HG03565 (cell line): ENCODE measurements at regions not wholly inside any gene's neighbourhood (a gene's known extent, or its start where the extent isn't known, plus 50 kb on each side); places are given as distances from the start of the nearest gene placed in this dataset.

Source experiments
- ATAC-seq: cut with Tn5 transposase; IDR thresholded peaks from one replicate; pipeline ENCODE4 v1.9.1; 2021; ENCODE audit warnings: mild to moderate bottlenecking, moderate library complexity; ENCODE audit not compliant: unreplicated experiment

DNA sequence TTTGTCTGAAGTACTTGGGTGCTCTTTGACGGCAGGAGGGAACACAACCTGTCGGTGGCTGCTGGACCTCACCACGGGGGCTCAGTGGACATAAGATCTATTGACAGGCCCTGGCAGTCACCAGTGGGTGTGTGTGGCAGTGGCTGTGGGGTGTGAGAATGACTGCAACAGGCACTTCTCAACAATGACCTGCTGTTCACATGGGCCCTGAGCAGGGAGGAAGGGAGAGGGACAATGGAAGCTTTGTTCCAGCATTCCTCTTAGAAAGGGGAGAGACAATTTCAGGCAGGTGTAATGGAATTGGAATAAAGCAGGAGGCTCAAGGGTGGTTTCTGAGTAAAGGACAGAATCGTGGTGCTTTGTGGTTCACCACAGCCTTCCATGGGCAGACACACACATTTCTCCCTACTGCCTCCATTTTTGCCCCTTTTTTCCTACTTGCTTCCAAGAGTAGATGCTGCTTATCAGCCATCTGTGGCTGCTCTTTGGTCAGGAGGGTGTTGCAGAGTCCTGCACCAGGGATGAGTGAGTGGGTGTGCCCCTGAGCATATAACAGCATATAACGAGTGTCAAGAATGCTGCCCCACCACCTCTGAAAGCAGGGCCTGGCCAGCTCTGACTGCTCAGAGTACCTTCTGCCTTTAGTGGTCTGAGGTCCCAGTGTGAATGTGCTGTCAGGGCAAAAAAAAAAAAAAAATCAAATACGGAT is 267.7 kb downstream of the RASSF9 start:
- no peak for ATAC-seq

- no peak for ATAC-seq
Measured at GRCh38 chr12:85569261-85569660, 266.9 kb downstream of the RASSF9 start.

- no peak for ATAC-seq
Measured at GRCh38 chr12:85572956-85573355, 263.3 kb downstream of the RASSF9 start.

- ATAC-seq = no peak
Measured at GRCh38 chr12:85573635-85574214, 262.5 kb downstream of the RASSF9 start.

DNA sequence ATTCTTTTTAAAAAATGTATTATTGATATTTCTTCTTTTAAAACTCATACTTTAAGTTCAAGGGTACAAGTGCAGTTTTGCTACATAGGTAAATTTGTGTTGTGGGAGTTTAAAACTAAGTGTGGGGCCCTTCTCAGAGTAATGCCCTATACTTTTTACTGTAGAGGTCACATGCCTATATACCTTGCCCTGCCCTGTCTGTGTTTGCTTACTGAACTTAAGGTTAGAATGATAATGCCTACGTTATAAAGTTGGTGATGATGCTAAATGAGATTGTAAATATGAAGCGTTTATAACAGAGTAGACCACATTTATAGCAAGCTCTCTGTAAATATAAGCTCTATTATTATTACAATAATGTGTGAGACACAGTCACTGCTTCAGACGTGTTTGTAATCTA is 261.9 kb downstream of the RASSF9 start:
- no peak for ATAC-seq

DNA sequence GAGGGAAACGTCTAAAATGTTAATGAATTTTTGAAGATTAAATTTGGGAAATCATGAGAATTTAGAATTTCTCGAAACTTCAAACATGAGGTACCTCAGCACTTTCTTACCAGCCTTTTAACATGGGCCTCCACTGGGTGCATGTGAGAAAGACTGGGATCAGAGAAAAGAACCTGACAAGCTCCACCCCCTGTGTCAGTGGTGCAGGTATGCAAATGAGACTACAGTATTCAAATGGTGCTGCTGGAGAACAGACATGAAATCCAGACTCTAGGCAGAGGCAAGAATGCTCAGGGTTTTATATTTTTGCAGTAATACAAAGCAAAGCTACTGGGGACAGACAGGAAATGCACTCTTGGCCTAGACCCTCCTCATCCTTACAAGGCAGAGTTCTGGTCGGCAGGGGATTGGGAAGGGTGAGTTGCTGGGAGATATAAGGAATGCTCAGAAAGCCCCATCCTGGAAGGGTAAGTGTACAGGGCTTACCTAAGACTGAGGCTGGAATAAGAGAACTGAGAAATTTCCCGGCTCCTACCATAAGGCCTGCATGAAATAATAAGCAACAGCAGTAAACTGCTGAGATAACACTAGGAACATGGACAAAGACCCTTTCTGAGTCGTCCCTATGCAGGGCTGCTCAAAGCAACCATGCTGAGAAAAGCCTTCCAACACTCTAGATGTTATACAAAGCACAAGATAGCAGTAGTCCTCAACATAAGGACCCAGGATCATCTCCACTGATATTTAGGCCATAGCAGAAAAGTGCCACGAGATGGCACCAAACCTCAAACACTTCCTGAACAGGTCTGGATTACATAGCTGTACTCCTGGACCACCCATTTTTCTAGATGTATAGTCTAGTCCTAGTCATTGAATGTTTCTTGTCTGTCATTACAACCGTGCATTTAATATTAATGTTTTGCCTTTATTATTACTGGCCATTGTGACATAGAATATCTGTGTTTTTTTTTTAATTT is 260.8 kb downstream of the RASSF9 start:
- ATAC-seq = peak; percentile 99

GRCh38 chr12:85580562-85581168 is 255.5 kb downstream of the RASSF9 start:
- ATAC-seq = no peak

GRCh38 chr12:85587158-85587557 is 249.1 kb downstream of the RASSF9 start:
- ATAC-seq = no peak

- ATAC-seq = no peak
Measured at GRCh38 chr12:85588221-85588620, 248.0 kb downstream of the RASSF9 start.

- no peak for ATAC-seq
Measured at GRCh38 chr12:85600841-85601240, 235.4 kb downstream of the RASSF9 start.

- no peak for ATAC-seq
Measured at GRCh38 chr12:85603556-85603955, 232.7 kb downstream of the RASSF9 start.

DNA sequence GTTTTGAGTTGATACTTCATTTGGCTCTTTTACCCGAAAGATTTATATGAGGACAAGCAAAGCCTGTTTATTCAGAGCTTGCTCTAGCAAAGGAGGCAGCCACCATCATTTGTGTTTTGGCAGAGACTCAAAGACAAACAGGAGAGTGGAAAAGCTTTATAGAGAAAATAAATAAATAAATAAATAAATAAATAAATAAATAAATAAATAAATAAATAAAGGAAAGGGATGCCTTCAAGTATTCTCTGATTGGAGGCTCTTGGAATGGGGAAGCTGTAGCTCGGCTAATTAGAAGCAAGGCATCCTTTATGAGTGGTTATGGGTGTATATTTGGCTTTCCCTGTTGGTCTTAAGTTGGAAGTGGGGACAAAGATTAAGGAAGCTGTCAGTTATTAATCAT is 229.8 kb downstream of the RASSF9 start:
- ATAC-seq = no peak

GRCh38 chr12:85609778-85610177 is 226.4 kb downstream of the RASSF9 start:
- ATAC-seq = no peak

- ATAC-seq = no peak
Measured at GRCh38 chr12:85610194-85610593, 226.0 kb downstream of the RASSF9 start.

DNA sequence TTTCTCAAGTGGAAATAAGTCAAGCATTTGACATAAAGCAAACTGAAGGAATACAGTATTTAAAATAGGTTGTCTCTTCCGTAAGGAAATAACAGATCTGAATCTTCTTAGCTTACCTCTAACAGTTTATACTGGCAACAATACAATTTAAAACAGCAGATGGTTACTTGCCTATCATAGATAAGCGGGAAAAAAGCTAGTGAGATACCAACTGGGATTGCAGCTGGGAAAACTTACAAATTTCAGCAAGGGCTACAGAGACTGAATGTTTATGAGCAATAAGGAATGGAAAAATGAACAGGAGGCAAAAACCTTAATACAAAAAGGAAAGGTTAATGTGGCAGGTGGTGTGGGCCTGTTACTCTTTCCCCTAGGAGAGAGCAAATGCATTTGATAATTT is 220.0 kb downstream of the RASSF9 start:
- ATAC-seq = no peak

DNA sequence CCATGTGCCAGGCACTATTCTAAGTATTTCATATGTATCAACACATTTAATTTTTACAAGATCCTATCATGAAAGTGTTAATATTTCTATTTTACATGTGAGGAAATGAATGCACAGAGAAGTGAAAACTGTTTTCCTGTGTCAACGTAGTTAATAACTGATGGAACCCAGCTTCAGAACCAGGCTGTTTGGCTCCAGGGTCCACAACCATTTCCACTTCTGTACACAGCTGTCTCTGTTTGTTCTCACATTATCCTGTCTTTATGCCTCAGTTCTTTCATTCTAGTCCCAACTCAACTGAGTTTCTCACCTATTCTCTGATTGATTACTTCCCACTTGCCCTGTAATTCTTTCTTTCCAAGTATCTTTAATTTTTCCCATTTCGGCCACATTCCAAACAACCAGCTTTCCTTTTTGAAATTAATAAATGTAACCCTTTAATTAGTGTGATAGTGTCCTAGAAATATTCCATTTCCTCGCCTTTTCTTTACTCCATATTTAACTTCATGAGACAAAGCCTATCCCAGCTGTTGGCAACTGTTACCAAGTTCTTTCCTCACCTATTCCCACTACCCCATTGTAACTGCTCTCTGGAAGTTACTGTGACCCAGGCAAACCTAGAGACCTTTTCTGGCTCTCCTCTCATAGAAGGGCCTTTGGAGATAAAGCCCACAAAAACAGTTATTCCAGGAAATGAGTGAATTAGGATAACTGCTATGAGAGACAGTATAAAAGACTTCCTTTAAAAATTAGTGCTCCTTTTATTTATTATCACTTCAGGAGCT is 218.7 kb downstream of the RASSF9 start:
- ATAC-seq = no peak

GRCh38 chr12:85621041-85621440 is 215.2 kb downstream of the RASSF9 start:
- ATAC-seq = no peak

- no peak for ATAC-seq
Measured at GRCh38 chr12:85623763-85624162, 212.4 kb downstream of the RASSF9 start.

DNA sequence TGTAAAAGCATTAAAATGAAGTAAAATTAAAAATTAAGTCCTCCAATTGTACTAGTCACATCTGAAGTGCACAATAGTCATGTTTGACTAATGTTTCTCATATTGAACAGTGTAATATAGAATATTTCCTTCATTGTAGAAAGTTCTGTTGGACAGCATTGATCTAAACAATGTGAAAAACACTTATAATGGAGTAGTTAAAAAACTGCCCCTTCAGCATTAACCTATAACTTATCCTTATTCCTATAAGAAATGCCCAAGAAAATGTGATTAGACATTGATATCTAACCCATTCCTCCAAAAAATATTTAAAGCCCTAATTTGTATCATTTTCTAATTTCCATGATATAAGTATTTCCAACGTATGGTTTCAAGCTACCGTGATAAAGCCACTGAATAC is 210.7 kb downstream of the RASSF9 start:
- ATAC-seq = no peak

- no peak for ATAC-seq
Measured at GRCh38 chr12:85626001-85626783, 210.0 kb downstream of the RASSF9 start.
